Femur (tissue), 1 donor: ENCODE measurements at regions not wholly inside any gene's neighbourhood (a gene's known extent, or its start where the extent isn't known, plus 50 kb on each side); places are given as distances from the start of the nearest gene placed in this dataset.

Experiments used
- DNase-seq: peaks from one replicate; pipeline ENCODE4 v3.0.0-alpha.2; 2017

- DNase-seq: no peak
Measured at GRCh38 chr2:134148843-134149472, 104.9 kb upstream of the MGAT5 start.

DNA sequence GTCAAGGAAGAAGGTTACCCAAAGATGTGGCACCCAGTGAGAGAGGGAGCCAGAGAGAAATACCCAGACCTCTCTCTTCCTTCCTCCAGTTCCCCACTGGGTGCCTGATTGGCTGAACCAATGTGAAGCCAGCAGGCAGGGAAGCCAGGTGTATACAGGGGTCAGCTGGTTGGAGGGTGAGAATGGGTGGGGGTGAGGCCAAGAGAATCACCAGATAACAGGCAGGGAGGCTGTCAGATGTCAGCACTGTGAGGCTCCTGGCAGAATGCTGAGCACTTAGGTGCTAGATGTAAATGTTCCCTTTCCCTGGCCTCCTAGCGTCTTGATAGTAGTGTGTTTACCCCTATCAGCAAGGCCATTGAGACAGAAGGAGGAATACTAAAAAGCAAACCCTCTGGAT, 104.0 kb upstream of the MGAT5 start:
- no peak for DNase-seq

DNA sequence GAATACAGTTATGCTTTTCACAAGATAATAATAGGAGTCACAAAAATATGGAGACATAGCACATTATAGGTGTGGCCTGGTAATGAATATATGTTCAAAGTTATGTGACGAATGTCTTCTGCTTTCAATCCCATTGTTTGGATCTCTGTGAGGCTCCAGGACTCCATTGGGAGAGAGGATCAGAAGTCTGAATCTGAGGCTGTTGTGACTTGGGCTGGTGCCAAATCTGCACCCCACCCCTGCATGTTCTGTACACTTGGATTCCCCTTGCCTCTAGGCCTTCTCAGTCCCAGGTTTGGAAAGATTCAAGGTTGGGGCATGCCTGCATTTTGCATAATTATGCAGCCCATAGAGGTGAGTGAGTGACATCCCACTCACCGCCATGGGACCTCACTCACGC, 103.1 kb upstream of the MGAT5 start:
- no peak for DNase-seq

DNA sequence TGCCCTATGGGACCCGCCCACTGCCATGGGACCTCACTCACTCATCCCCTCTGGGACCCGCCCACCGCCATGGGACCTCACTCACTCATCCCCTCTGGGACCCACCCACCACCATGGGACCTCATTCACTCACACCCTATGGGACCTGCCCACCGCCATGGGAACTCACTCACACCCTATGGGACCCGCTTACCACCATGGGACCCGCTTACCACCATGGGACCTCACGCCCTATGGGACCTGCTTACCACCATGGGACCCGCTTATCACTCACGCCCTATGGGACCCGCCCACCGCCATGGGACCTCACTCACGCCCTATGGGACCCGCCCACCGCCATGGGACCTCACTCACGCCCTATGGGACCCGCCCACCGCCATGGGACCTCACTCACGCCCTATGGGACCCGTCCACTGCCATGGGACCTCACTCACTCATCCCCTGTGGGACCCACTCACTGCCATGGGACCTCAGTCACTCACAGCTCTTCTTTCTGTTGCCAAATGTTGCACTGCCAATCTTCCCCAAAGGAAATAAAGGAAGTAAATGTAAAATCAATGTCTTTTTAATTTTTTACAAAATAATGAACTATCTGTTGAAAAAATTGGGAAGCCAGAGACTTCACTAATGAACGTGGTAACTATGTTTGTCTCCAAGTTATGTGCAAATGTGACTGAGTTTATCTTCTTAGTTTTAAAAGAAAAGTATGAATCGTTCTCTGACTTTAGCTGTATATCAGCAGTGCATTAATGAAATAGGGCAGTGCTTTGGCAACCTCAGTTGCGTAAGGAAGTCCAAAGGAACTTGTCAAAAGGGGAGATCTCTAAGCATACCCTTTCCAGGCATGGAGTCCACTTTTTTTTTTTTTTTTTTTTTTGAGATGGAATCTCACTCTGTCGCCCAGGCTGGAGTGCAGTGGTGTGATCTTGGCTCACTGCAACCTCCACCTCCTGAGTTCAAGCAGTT, 101.5 kb upstream of the MGAT5 start:
- DNase-seq: no peak

DNA sequence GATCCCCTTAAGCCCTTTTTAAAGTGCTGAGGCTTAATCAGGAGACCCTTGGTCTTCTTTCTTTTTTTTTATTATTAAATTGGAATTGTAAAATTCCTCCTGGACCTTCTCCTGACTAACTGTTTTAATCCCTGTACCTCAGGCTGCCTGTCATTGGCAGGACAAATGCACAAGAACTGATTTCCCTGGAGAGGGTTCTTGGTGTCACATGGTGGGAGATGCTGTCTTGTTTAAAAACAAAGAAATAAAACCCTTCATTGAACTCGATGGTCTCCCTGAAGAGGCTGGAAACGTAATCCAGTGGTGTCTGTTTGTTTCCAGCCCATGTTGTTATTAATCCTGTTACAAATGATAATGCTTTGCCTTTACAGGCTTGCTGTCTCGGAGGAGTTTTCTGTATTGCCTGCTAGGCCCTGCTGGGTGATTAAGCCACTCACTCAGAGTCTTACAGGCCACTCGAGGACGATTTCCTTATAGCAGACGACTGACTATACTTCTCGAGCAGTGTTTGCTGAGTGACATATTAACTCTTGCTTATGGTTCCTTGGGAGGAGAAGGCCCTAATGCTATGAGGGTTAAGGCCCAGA, 100.5 kb upstream of the MGAT5 start:
- no peak for DNase-seq

DNA sequence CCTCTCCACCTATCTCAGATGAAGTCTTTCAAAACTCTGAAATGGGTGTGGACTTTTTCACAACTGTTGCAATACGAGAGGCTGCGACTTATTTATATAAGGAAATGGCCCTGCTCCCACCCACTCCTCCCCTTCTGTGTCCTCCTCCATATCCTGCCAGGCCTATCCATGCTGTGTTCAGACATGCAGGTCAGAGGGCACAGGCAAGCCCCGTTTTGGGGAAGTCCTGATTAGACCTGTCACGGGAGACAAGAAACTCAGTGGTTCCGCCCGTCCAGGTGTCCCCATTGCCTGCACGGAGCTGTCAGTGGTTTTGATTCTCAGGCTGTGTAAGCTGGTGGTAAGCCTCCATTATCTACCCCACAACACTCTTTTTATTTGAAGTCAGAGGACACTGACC, 99.6 kb upstream of the MGAT5 start:
- no peak for DNase-seq

- no peak for DNase-seq
Measured at GRCh38 chr2:134155134-134155533, 98.7 kb upstream of the MGAT5 start.

DNA sequence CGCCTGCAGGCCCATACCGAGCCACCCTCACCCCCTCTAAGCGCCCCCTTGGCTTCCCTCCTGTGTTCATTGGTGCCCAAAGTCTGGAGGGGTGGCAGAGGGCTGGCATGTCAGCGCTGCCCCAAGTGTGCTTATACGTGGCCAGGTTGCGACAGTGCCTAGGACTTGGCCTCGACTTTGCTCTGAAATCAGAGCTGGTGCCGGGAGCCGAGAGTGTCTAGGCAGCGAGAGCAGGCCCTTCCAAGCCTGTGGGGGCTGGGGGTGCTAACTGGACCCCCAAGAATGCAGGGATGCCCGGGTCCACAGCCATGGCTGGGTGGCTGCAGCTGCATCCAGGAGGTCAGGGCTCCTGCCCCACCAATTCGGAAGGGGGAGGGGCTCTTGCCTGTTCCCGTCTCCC, 95.6 kb upstream of the MGAT5 start:
- no peak for DNase-seq

GRCh38 chr2:134161170-134161547, 92.7 kb upstream of the MGAT5 start:
- DNase-seq: peak; percentile 65

DNA sequence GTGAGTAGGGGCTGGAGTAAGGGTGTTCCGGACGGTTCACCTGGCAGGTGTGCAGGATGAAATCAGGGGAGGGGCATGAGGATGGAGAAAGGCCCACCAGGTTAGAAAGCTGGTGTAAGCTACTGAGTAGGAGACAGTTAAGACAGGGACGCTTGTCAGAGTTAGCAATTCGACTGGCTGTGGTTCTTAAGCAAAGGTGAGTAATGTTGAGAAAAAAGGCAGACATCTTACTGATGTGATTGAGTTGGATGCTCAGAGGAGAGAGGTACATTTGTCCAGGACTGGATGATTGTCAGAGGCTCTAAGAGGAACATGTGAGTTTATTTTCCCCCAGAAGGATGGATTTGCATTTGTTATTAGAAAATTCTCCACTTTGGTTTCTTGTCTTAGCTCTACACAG, 90.5 kb upstream of the MGAT5 start:
- DNase-seq: no peak

- DNase-seq: no peak
Measured at GRCh38 chr2:134164306-134164705, 89.6 kb upstream of the MGAT5 start.

DNA sequence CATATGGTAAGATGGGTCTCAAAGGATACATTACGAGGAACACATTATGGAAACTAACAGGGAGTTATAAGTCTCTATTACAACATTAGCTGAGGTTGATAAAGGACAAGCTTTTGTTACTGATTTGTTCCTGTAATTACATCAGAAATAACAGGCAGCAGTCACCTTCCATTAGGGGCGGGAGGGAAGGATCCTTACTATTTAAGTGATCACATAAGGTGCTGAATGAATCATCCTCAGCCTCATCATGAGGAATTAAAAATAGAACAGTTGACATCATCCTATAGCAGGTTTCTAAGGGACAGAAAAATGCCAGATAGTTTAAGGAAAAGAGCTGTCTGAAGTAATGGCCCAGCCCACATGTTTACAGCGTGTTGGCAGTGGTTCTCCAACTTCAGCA, 86.9 kb upstream of the MGAT5 start:
- no peak for DNase-seq

DNA sequence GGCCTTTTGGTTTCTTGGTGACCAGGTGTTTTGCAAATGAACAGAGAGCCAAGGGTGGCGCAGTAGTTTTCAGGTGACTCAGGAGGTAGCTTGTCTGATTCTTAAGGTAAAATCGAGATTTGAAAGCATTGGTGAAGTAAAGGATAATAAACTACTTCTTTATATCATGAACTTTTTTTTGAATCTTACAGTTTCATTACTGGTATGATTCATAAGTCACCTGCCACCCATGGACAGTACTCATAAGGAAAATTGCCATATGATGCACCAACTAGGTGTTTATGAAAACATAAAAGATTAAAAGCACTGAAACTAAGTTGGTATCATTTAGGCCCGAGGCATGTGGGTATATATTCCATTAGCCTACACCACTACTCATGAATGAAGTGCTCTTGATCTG, 84.1 kb upstream of the MGAT5 start:
- no peak for DNase-seq

- no peak for DNase-seq
Measured at GRCh38 chr2:134170294-134170693, 83.6 kb upstream of the MGAT5 start.

DNA sequence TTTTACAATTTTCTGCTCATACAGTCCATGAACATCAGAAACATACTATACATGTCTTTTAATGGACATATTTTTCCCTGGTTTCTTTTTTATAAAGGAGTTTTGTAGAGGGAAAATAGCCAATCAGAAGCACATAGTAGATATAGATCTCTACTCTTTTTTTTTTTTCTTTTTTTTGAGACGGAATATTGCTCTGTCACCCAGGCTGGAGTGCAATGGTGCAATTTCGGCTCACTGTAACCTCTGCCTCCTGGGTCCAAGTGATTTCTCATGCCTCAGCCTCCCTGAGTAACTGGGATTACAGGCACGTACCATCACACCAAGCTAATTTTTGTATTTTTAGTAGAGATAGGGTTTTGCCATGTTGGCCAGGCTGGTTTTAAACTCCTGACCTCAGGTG, 83.2 kb upstream of the MGAT5 start:
- no peak for DNase-seq

GRCh38 chr2:134173338-134174016, 80.4 kb upstream of the MGAT5 start:
- DNase-seq: peak; percentile 63

DNA sequence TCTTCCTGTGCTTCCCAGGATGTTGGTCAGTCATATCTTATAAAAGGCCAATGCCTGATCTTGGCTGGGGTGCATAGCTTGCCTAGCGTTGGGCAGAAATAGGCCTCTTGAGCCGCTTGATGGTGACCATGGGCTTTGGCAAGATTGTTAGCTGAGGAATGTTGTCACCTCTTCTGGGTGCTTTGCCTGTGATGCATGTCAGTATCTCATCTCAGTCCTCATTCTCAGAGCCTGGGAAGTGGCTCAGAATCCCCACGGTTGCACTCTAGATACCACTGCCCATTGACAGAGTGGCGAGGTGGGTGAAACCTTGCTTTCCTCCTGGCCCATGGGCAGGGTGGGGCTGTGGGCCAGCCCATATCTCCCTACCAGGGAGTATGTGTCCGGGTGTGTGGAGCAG, 79.2 kb upstream of the MGAT5 start:
- no peak for DNase-seq

DNA sequence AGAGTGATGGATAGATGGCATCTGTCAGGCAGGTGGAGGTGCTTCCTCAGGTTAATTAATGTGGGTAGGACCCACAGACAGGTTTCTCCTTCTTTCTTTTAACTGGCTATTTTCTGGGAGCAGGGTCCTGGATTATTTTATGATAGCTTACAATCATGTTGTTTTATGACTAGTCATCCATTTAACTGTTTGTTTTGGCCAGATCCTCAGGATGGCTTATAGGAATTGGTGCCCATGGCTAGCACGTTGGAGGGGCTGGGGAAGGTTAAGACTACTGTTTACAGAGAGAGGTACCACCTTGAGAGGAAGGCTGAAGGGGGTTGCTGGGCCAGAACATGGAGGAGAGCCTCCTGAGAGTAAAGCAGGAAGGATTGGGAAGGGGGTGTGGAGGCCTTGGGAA, 78.0 kb upstream of the MGAT5 start:
- no peak for DNase-seq

DNA sequence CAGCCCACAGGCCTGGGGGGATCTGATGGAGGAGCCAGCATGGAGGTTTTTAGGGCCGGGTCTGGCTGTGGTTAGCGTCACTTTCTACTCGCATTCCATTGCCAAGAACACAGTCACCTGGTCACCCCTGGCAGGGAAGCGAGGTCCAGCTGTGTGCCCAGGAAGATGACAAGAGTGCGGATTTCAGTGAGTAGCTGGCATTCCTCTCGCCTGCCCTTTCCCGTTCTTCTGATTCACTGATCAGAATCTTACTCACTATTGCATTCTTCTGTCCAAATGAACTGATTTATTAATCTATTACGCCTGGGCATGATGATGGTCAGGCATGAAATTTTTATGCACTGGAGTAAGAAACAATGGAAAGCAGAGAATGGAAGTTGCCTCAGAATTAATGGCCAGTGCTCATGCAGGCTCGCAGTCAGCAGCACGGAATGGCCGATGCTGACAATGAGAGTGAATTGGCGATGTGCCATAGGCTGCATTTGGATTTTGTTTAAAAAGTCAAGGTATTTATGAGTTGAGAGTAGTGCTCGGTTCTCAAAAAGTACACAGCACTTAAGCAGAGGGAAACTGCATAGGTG, 76.4 kb upstream of the MGAT5 start:
- no peak for DNase-seq

- no peak for DNase-seq
Measured at GRCh38 chr2:134178138-134178877, 75.6 kb upstream of the MGAT5 start.

DNA sequence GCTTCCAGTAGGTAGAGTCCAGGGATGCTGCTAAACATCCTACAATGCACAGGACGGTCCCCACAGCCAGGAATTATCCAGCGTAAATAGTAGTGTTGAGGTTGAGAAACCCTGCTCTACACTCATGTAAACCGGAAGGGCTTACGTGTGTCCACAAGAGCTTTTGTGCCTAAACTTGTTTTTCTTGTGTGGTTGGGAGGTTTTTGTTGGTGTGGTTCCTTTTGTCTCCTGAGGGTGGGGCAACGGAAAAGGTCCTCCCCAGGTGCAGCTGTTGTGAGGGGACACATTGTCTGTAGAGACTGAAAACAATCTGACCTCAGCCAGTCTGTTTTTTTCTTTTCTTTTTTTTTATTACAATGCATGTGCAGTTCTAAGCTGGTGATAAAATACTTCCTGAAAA, 72.7 kb upstream of the MGAT5 start:
- no peak for DNase-seq

- DNase-seq: peak; percentile 67
Measured at GRCh38 chr2:134183679-134184078, 70.2 kb upstream of the MGAT5 start.
